ENCODE measurements at regions not wholly inside any gene's neighbourhood (a gene's known extent, or its start where the extent isn't known, plus 50 kb on each side); places are given as distances from the start of the nearest gene placed in this dataset.

DNA sequence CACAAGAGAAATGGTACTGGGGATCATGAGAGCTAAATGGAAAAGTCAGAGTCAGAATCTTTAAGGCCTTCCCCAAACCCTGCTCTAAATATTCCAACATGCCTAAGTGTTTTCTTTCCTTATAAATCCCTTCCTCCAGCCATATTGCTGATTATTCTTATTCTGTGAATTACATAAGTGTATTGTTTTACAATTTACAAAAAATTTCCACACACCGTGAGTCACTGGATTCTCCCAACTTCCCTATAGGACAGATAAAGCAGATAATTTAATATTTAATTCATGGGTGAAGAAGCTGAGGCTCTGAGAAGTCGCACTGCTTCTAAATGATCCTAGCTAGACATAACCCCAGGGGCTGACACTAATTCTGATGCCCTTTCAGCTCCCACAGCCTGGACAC, 243.3 kb upstream of the JUN start:
- no peak overlapping the region for H3K4me3 Mint-ChIP-seq
- H3K9me3 Mint-ChIP-seq = no peaks in the 10 kb centered on the region
- H3K27me3 Mint-ChIP-seq = peaks cover 1% of the 10 kb centered on the region
- intact Hi-C loops (cut with micrococcal nuclease) = no loop called here
- H3K4me1 Mint-ChIP-seq (ENCODE audit: low read depth) = peaks cover 5% of the 10 kb centered on the region
- no peaks in the 10 kb centered on the region for H3K36me3 Mint-ChIP-seq (ENCODE audit: low read depth)
- no peak overlapping the region for H3K27ac Mint-ChIP-seq

DNA sequence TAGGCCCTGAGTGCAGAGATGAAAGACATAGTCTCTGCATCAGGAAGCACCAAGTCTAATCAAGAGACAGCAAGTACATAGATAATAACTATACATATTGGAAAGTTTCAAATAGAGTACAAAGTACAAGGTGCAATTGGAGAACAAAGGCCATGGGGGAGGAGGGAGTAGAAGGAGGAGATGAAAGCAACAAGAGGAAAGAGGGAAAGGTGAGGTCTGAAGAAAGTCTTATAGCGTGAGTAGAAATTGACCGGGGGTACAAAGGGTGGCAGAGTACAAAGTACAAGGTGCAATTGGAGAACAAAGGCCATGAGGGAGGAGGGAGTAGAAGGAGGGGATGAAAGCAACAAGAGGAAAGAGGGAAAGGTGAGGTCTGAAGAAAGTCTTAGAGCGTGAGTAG, 244.2 kb upstream of the JUN start:
- Mint-ChIP-seq H3K9me3 (no peaks in the 10 kb centered on the region), H3K4me1 (ENCODE audit: low read depth) (peaks cover 5% of the 10 kb centered on the region), H3K27me3 (peaks cover 1% of the 10 kb centered on the region), H3K36me3 (ENCODE audit: low read depth) (no peaks in the 10 kb centered on the region), H3K4me3 (no peak overlapping the region), H3K27ac (no peak overlapping the region)
- intact Hi-C loops (cut with micrococcal nuclease) = no loop called here

DNA sequence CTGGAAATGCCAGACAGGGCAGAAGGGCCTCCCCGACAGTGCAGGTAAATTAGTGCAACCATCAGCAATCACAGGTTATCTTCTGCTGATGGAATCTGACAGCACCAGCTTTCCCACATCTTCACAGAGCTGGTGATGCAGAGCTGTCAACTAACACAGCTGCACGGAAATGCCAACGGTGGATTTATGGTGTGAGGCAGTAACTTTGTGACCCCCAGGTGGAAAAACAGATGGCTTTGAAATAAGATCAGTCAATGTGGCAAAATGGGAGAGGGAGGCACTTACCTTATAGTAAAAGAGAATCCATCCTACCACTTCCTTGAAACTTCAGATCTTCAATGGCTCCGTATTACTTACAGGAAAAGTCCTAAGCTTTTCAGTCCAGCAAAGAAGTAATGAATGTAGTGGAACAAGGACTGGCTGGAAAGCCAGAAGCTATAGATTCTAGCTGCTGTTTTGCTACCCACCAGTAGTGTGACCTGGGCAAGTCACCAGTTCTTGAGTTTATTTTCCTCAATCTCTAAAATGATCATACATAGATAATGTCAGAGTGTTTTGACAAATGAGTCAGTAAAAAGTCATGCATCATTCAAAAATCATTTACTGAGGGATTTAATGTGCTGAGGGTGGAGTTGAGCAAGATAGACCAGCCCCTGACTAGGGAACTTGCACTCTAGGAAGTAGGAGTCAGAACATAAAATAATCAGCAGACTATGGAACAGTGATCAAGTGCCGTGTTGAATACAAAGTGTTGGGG, 245.7 kb upstream of the JUN start:
- intact Hi-C loops (cut with micrococcal nuclease) = no loop called here
- peaks cover 5% of the 10 kb centered on the region for H3K4me1 Mint-ChIP-seq (ENCODE audit: low read depth)
- H3K27me3 Mint-ChIP-seq = peaks cover 1% of the 10 kb centered on the region
- H3K4me3 Mint-ChIP-seq = no peak overlapping the region
- H3K27ac Mint-ChIP-seq = no peak overlapping the region
- H3K36me3 Mint-ChIP-seq (ENCODE audit: low read depth) = no peaks in the 10 kb centered on the region
- H3K9me3 Mint-ChIP-seq = no peaks in the 10 kb centered on the region

DNA sequence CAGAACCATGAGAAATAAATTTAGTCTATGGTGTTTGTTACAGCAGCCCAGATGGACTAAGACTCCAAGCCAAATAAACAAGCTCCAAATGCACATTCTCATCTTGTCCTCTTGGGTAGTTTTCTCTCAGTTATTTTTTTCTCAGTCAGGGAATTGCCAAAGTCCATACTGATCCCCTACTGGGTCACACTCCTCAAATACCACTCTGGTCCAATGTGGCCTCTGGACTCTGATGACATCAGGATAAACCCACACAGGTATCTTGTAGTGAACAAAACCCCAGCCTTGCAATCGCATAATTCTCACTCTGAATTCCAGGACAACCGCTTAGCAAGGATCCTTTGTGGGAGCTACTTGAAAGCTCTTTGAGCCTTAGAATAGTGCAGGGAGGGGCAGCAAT, 248.4 kb upstream of the JUN start:
- Mint-ChIP-seq H3K36me3 (ENCODE audit: low read depth) (no peaks in the 10 kb centered on the region), H3K27me3 (no peaks in the 10 kb centered on the region), H3K27ac (no peak overlapping the region), H3K4me3 (no peak overlapping the region), H3K4me1 (ENCODE audit: low read depth) (no peaks in the 10 kb centered on the region), H3K9me3 (no peaks in the 10 kb centered on the region)
- intact Hi-C loops (cut with micrococcal nuclease) = no loop called here

DNA sequence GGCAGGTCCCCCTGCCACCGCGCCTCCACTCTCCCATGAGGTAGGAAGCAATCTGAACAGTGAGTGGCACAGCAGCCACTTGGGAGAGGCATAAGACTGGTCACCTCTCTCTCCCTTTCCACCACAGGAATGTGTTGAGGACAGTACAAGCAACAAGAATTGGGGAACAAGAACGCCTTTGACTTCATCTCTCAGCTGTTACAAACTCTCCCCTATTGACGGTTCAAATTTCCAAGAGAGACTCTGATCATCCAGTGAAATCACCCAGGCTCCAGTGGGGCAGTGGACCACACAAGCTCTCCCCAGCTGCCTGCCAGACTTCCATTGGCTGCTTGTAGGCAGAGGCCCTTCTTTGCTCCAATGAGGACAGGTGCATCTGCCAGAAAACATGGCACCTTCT, 249.9 kb upstream of the JUN start:
- intact Hi-C loops (cut with micrococcal nuclease) = no loop called here
- H3K27ac Mint-ChIP-seq = no peak overlapping the region
- H3K4me3 Mint-ChIP-seq = no peak overlapping the region
- no peaks in the 10 kb centered on the region for H3K36me3 Mint-ChIP-seq (ENCODE audit: low read depth)
- no peaks in the 10 kb centered on the region for H3K27me3 Mint-ChIP-seq
- no peaks in the 10 kb centered on the region for H3K9me3 Mint-ChIP-seq
- H3K4me1 Mint-ChIP-seq (ENCODE audit: low read depth) = no peaks in the 10 kb centered on the region

DNA sequence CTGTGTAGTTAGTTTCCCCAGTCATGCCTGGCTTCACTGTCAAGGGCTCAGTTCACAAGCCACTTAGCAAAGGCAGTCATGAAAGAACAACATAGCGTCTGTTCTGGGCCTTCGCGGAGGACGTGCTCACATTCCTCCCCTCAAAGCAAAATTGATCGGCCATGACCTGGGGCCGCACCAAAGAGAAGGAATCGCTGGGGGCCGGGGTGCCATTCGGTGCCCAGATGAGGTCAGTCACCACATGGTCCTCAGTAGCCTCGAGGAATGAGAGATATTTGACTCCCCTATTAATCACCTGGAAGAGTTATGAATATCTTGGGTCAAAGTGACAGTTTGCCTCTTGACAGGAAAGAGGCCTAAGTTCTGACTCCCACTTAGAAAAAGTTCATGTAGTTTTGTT, 251.1 kb upstream of the JUN start:
- H3K27me3 Mint-ChIP-seq = peaks cover 4% of the 10 kb centered on the region
- no peaks in the 10 kb centered on the region for H3K9me3 Mint-ChIP-seq
- H3K4me3 Mint-ChIP-seq = no peak overlapping the region
- no peaks in the 10 kb centered on the region for H3K36me3 Mint-ChIP-seq (ENCODE audit: low read depth)
- no peaks in the 10 kb centered on the region for H3K4me1 Mint-ChIP-seq (ENCODE audit: low read depth)
- intact Hi-C loops (cut with micrococcal nuclease) = no loop called here
- no peak overlapping the region for H3K27ac Mint-ChIP-seq

DNA sequence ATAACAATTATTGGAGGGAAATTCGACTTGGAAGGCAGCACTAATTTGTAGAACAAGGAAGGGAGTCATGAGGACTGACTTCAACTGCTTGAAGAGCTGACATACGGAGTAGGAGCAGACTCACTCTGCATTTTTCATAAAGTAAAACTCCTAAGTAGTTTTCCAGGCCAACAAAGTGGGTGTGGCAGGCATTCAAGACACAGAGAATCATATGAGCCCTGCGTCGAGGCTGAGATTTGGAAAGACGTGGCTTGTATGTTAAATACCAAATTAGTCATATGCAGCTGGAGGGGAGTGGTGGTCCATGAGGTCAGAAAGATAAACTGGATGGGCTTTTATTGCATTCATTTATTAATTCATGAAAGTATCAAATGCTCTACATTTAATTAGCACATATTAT, 255.7 kb upstream of the JUN start:
- no peak overlapping the region for H3K27ac Mint-ChIP-seq
- H3K9me3 Mint-ChIP-seq = no peaks in the 10 kb centered on the region
- no peak overlapping the region for H3K4me3 Mint-ChIP-seq
- H3K4me1 Mint-ChIP-seq (ENCODE audit: low read depth) = peaks cover 29% of the 10 kb centered on the region
- H3K27me3 Mint-ChIP-seq = peaks cover 4% of the 10 kb centered on the region
- intact Hi-C loops (cut with micrococcal nuclease) = no loop called here
- no peaks in the 10 kb centered on the region for H3K36me3 Mint-ChIP-seq (ENCODE audit: low read depth)

DNA sequence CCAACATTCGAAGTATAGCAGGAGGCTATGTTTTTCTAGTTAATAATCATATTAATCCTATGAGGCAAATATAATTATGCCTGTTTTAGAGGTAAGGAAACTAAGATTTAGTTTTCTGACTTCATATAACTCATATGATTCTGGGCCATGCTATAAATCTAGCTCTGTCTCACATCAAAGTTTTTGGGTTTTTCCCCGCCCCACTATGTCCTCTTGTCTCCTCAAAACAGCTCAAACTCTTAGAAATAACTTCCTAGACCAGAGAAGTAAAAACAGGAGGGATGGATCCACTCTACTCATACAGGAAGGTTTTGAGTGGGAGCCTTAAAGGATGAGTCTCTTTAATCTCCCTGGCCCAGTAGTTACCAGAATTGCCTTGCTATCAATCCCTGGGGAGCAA, 256.4 kb upstream of the FGGY start:
- intact Hi-C loops (cut with micrococcal nuclease) = no loop called here
- peaks cover 35% of the 10 kb centered on the region for H3K4me1 Mint-ChIP-seq (ENCODE audit: low read depth)
- H3K4me3 Mint-ChIP-seq = no peak overlapping the region
- no peak overlapping the region for H3K27ac Mint-ChIP-seq
- no peaks in the 10 kb centered on the region for H3K36me3 Mint-ChIP-seq (ENCODE audit: low read depth)
- peaks cover 4% of the 10 kb centered on the region for H3K27me3 Mint-ChIP-seq
- no peaks in the 10 kb centered on the region for H3K9me3 Mint-ChIP-seq

DNA sequence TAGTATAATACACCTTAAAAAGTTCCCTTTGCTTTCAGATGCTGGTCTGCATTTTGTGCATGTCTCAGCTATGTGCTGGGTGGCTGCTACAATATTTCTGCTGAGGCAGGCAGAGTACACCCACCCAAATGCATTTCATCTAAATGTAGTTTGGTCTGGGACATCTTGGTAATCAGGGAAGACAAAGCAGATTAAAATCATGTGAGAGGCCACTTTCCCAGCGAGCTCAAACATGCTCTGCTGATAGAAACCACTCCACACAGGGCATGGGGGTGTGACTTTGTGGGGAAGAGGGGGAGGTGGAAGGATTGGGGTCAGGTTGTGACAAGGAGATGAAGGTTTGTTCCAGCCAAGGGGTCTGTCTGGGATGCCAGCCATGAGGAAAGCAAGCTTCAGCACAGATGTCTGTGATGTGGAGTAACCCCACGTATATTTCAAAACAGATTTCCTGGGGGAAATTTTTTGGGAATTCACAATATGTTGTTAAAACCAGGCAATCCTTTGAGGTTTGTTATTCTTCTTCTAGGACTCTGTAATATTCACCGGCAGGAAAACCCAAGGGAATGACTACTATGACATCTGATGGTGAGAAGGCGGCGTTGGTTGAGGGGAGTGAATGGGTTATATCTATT, 255.1 kb upstream of the FGGY start:
- Mint-ChIP-seq H3K4me3 (no peak overlapping the region), H3K27ac (peak overlapping the region; percentile 74), H3K36me3 (ENCODE audit: low read depth) (no peaks in the 10 kb centered on the region), H3K9me3 (no peaks in the 10 kb centered on the region), H3K4me1 (ENCODE audit: low read depth) (peaks cover 40% of the 10 kb centered on the region), H3K27me3 (peaks cover 4% of the 10 kb centered on the region)
- intact Hi-C loops (cut with micrococcal nuclease) = no loop called here

DNA sequence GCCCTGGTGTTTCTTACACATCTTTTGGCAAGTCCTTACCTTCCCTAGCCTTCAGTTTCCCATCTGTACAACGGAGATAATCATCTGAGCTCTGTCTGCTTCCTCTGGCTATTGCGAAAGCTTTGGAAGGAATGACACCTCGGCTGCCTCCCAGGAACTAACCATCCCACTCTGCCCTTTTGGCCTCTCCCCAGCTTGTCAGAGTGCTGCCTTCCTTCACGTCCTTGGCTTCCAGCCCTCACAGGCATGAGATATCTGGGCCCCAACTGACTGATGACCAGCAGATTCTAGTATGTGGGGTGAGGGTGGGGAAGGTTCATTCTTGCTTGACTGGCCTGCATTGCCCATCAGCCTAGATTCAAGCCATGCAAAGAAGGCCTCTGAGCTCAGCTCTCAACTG, 253.1 kb upstream of the FGGY start:
- peaks cover 4% of the 10 kb centered on the region for H3K27me3 Mint-ChIP-seq
- H3K27ac Mint-ChIP-seq = no peak overlapping the region
- no peak overlapping the region for H3K4me3 Mint-ChIP-seq
- intact Hi-C loops (cut with micrococcal nuclease) = no loop called here
- no peaks in the 10 kb centered on the region for H3K36me3 Mint-ChIP-seq (ENCODE audit: low read depth)
- H3K9me3 Mint-ChIP-seq = no peaks in the 10 kb centered on the region
- H3K4me1 Mint-ChIP-seq (ENCODE audit: low read depth) = peaks cover 46% of the 10 kb centered on the region

DNA sequence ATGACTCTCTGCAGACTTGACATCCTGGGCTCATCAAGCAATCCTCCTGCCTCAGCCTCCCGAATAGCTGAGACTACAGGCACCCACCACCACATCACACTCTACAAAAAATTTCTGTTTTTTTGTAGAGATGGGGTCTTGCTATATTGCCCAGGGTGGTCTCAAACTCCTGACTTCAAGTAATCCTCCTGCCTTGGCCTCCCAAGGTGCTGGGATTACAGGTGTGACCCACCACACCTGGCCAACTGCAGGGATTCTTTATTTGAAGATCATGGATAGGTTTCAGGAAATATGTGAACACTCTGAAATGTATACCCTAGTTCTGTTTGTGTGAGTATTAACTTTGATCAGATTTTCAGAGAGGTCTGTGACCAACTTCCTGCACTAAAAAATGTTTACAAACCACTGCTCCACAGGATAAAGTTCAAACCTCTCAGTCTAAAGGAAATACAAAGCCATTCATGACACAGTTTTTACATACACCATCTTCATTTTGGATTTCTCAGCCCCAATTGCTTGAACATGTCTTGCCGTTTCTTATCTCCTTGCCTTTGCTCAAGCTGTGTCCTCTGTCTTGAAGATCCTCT, 252.3 kb upstream of the FGGY start:
- no peak overlapping the region for H3K4me3 Mint-ChIP-seq
- no peaks in the 10 kb centered on the region for H3K9me3 Mint-ChIP-seq
- peaks cover 46% of the 10 kb centered on the region for H3K4me1 Mint-ChIP-seq (ENCODE audit: low read depth)
- peaks cover 6% of the 10 kb centered on the region for H3K27me3 Mint-ChIP-seq
- intact Hi-C loops (cut with micrococcal nuclease) = no loop called here
- no peaks in the 10 kb centered on the region for H3K36me3 Mint-ChIP-seq (ENCODE audit: low read depth)
- H3K27ac Mint-ChIP-seq = peak overlapping the region; percentile 29

DNA sequence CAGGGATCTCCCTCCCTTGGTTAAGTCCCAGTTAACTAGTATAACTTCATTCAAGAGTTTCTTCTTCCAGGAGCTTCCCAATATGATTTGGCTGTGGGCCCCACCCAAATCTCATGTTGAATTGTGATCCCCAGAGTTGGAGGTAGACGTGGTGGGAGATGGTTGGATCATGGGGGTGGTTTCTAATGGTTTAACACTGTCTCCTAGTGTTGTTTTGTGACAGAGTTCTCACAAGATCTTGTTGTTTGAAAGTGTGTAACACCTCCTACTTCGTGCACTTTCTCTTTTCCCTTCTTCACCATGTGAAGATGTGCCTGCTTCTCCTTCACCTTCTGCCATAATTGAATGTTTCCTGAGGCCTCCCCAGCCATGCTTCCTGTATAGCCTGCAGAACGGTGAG, 251.8 kb upstream of the FGGY start:
- Mint-ChIP-seq H3K4me3 (no peak overlapping the region), H3K27me3 (peaks cover 6% of the 10 kb centered on the region), H3K9me3 (no peaks in the 10 kb centered on the region), H3K36me3 (ENCODE audit: low read depth) (no peaks in the 10 kb centered on the region), H3K4me1 (ENCODE audit: low read depth) (peaks cover 46% of the 10 kb centered on the region), H3K27ac (peak overlapping the region; percentile 29)
- intact Hi-C loops (cut with micrococcal nuclease) = no loop called here

DNA sequence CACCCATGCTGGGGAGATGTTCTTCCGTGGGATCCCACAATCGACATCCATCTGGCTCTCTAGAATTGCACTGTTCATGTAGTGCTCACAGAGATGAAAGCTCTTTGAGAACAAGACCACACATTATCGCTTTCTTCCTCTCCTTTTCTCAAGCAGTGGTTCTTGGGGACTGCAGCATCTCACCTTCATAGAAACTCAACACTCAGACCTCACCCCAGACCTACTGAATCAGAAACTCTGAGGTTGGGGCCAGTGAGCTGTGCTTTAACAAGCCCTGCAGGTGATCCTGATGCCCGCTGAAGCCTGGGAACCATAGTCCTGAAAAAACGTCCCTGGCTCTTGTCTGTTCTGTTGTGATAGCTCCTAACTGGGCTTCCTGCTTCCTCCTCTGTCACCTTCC, 251.3 kb upstream of the FGGY start:
- Mint-ChIP-seq H3K4me1 (ENCODE audit: low read depth) (peaks cover 46% of the 10 kb centered on the region), H3K9me3 (no peaks in the 10 kb centered on the region), H3K27me3 (peaks cover 6% of the 10 kb centered on the region), H3K36me3 (ENCODE audit: low read depth) (no peaks in the 10 kb centered on the region), H3K27ac (no peak overlapping the region), H3K4me3 (no peak overlapping the region)
- intact Hi-C loops (cut with micrococcal nuclease) = no loop called here

DNA sequence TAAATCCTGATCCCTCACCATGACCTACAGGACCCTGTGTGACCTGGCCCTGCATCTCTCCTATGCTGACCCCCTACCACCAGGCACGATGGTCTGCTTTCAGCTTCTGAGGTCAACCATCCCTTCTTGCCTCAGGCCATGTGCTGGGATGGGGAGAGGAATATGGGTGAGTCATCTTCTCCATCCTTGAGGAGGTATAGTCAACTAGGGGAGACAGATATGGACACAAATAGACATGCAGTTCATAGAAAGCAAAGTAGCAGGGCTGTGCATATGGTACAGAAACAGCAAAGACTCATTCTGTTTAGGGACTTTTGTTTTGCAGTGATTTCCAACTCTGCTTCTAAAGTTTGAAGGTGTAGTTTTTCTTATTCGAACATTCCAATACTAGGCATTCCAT, 250.8 kb upstream of the FGGY start:
- Mint-ChIP-seq H3K4me1 (ENCODE audit: low read depth) (peaks cover 44% of the 10 kb centered on the region), H3K4me3 (no peak overlapping the region), H3K27me3 (peaks cover 6% of the 10 kb centered on the region), H3K36me3 (ENCODE audit: low read depth) (no peaks in the 10 kb centered on the region), H3K27ac (no peak overlapping the region), H3K9me3 (no peaks in the 10 kb centered on the region)
- intact Hi-C loops (cut with micrococcal nuclease) = no loop called here

Data from dendritic cell treated with granulocyte-macrophage colony-stimulating factor and Interleukin-4, amounts not matched to agents 40 ng/mL and 50 ng/mL, for 4 days (primary cell).